SK-N-SH (cell line): ENCODE measurements at regions not wholly inside any gene's neighbourhood (a gene's known extent, or its start where the extent isn't known, plus 50 kb on each side); places are given as distances from the start of the nearest gene placed in this dataset.

ENCODE experiments used
- CTCF ChIA-PET: fragments of 300-600, 350-600 bp; formaldehyde crosslinking; extraction: SDS; loops from one replicate; lab custom pipeline; 2021; lab: Yijun Ruan, JAX
- POLR2A ChIA-PET: fragments of 350-600 bp; sonication (Branson Sonifier 250); formaldehyde crosslinking; extraction: SDS; loops from one replicate; lab custom pipeline; 2020; ENCODE audit warnings: antibody characterized with exemption, inconsistent platforms; lab: Yijun Ruan, JAX
- DNase-seq: peaks from one replicate; pipeline ENCODE4 v3.0.0; 2012
- H2AFZ ChIP-seq: fragments of 200-600 bp; sonication (generic); 2 replicates; pipeline ENCODE4 v1.8.1; 2016; ENCODE audit warnings: antibody characterized with exemption, mild to moderate bottlenecking, low read depth
- H3F3A ChIP-seq: fragments of 200-600 bp; sonication (generic); replicated peaks from 2 replicates; pipeline ENCODE3; 2016; ENCODE audit warnings: antibody characterized with exemption, mild to moderate bottlenecking; ENCODE audit not compliant: insufficient read depth
- H3K27ac ChIP-seq, 2 experiments: fragments of 200-500 bp in 1 of 2; fragments of 200-600 bp in 1 of 2; sonication (Bioruptor generic) in 1 of 2; sonication (generic), shearing (Covaris generic) in 1 of 2; 2 replicates each; pipeline versions ENCODE4 v1.5.1 to v1.6.1; 2014 to 2016; ENCODE audit warnings: low read depth in 2 of 2, inconsistent platforms in 1 of 2, low read length in 1 of 2, mild to moderate bottlenecking in 1 of 2, mixed read lengths in 1 of 2
- H3K27me3 ChIP-seq: fragments of 200-600 bp; sonication (generic), shearing (Covaris generic); 2 replicates; pipeline ENCODE4 v1.6.1; 2016; ENCODE audit warnings: mixed run types; ENCODE audit not compliant: insufficient read depth
- H3K36me3 ChIP-seq, 2 experiments: fragments of 200-500 bp in 1 of 2; fragments of 200-600 bp in 1 of 2; sonication (Bioruptor generic) in 1 of 2; sonication (generic) in 1 of 2; replicated peaks in 1 of 2; 2 replicates each; pipeline versions ENCODE3 to v1.5.1; 2014 to 2016; ENCODE audit warnings: low read length in 1 of 2, mild to moderate bottlenecking in 1 of 2; ENCODE audit not compliant: insufficient read depth in 2 of 2, control insufficient read depth in 1 of 2
- H3K4me1 ChIP-seq, 2 experiments: fragments of 200-500 bp in 1 of 2; fragments of 200-600 bp in 1 of 2; sonication (Bioruptor generic) in 1 of 2; sonication (generic), shearing (Covaris generic) in 1 of 2; 2 replicates each; pipeline versions ENCODE4 v1.5.1 to v1.6.1; 2014 to 2016; ENCODE audit warnings: low read depth in 1 of 2, low read length in 1 of 2, mixed run types in 1 of 2; ENCODE audit not compliant: insufficient read depth in 2 of 2, control insufficient read depth in 1 of 2
- H3K4me2 ChIP-seq: fragments of 200-600 bp; sonication (generic), shearing (Covaris generic); 2 replicates; pipeline ENCODE4 v1.6.1; 2017; ENCODE audit warnings: mixed run types
- H3K4me3 ChIP-seq, 2 experiments: fragments of 200-500 bp in 1 of 2; fragments of 200-600 bp in 1 of 2; sonication (Bioruptor generic) in 1 of 2; sonication (generic), shearing (Covaris generic) in 1 of 2; 2 replicates each; pipeline versions ENCODE4 v1.5.1 to v1.8.1; 2014 to 2016; ENCODE audit warnings: low read depth in 2 of 2, inconsistent platforms in 1 of 2, low read length in 1 of 2, mild to moderate bottlenecking in 1 of 2, mixed read lengths in 1 of 2, moderate library complexity in 1 of 2
- H3K79me2 ChIP-seq: fragments of 200-600 bp; sonication (generic); 2 replicates; pipeline ENCODE4 v1.8.1; 2017; ENCODE audit warnings: mild to moderate bottlenecking; ENCODE audit not compliant: insufficient read depth
- H3K9ac ChIP-seq: fragments of 200-600 bp; sonication (generic); 2 replicates; pipeline ENCODE4 v1.6.1; 2017; ENCODE audit warnings: mixed run types
- H3K9me2 ChIP-seq: fragments of 200-600 bp; sonication (generic); 2 replicates; pipeline ENCODE4 v1.6.1; 2017; ENCODE audit warnings: mixed run types
- H3K9me3 ChIP-seq: fragments of 200-600 bp; sonication (generic); 2 replicates; pipeline ENCODE4 v1.6.1; 2017; ENCODE audit warnings: mixed run types, mild to moderate bottlenecking, moderate library complexity
- H4K20me1 ChIP-seq: fragments of 200-600 bp; sonication (generic); 2 replicates; pipeline ENCODE4 v1.6.1; 2017; ENCODE audit warnings: mild to moderate bottlenecking, mixed run types; ENCODE audit not compliant: insufficient read depth
- CTCF ChIP-seq: fragments of 200-600 bp; sonication (generic); IDR thresholded peaks from 2 replicates; pipeline ENCODE4 v1.6.1; 2017; ENCODE audit warnings: antibody characterized with exemption, mild to moderate bottlenecking, moderate library complexity
- ELF1 ChIP-seq: IDR thresholded peaks from 2 replicates; pipeline ENCODE4 v1.4.0; 2012
- EP300 ChIP-seq, 2 experiments: IDR thresholded peaks; 2 replicates each; pipeline versions ENCODE4 v1.4.0 to v1.6.1; 2012; ENCODE audit warnings: borderline replicate concordance in 1 of 2, low read depth in 1 of 2, low read length in 1 of 2
- GATA2 ChIP-seq: sonication (generic); formaldehyde crosslinking; IDR thresholded peaks from 2 replicates; pipeline ENCODE4 v1.5.0; 2020; ENCODE audit warnings: mild to moderate bottlenecking, missing genetic modification reagents
- NFIC ChIP-seq: IDR thresholded peaks from 2 replicates; pipeline ENCODE4 v1.4.0; 2012; ENCODE audit warnings: borderline replicate concordance
- RCOR1 ChIP-seq: fragments of 150-350 bp; IDR thresholded peaks from 2 replicates; pipeline ENCODE4 v1.6.1; 2017; ENCODE audit warnings: antibody characterized with exemption, low read length
- RFX5 ChIP-seq: IDR thresholded peaks from 2 replicates; pipeline ENCODE4 v1.6.1; 2012; ENCODE audit warnings: mild to moderate bottlenecking, improper control_type of control experiment, low read length
- SIN3A ChIP-seq: IDR thresholded peaks from 2 replicates; pipeline ENCODE4 v1.6.1; 2012; ENCODE audit warnings: low read depth, mild to moderate bottlenecking, low read length, moderate library complexity, borderline replicate concordance
- USF2 ChIP-seq: fragments of 150-350 bp; IDR thresholded peaks from 2 replicates; pipeline ENCODE4 v1.6.1; 2017; ENCODE audit warnings: antibody characterized with exemption, low read length, low read depth, borderline replicate concordance
- WGBS: methylation state at CpG from one replicate; pipeline ENCODE4 v1.1.6; 2017; ENCODE audit warnings: low lambda C conversion rate; 5-methylcytosine and 5-hydroxymethylcytosine counted together
- TF ChIP-seq, protein P1 (sequence below): IDR thresholded peaks from 2 replicates; pipeline ENCODE4 v1.4.0; 2012; ENCODE audit warnings: low read depth, borderline replicate concordance
- TF ChIP-seq, protein P2 (sequence below): fragments of 150-350 bp; IDR thresholded peaks from 2 replicates; pipeline ENCODE4 v1.6.1; 2016; ENCODE audit warnings: mild to moderate bottlenecking, low read depth, low read length
- TF ChIP-seq, protein P3 (sequence below): IDR thresholded peaks from 2 replicates; pipeline ENCODE4 v1.4.0; 2012; ENCODE audit warnings: low read depth, borderline replicate concordance

DNA sequence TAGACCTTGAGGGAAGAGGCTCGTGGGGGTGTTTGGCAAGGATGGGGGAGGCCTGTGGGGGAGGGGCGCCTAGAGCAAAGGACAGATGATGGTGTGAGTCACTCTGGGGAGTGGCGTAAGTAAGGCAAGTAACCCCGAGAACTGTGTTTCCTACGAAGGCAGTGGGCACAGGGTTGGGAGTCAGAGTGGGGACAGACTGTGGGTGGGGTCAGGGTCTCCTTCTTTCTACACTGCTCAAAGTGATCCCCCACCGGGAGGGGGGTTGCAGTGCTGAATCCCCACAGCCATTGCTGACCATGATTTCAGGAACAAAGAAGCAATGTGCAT lies 136.8 kb downstream of the TENT4A start:
- Histone ChIP-seq H3K4me1 (no peaks in the 10 kb centered on the region), H3K9me2 (no peaks in the 10 kb centered on the region), H3K9ac (no peak overlapping the region), H3K36me3 (no peaks in the 10 kb centered on the region), H2AFZ (no peak overlapping the region), H3K4me2 (no peak overlapping the region), H3K27me3 (no peaks in the 10 kb centered on the region), H3K27ac (no peak overlapping the region), H4K20me1 (no peaks in the 10 kb centered on the region), H3K79me2 (no peaks in the 10 kb centered on the region), H3F3A (no peaks in the 10 kb centered on the region), H3K4me3 (no peak overlapping the region), H3K9me3 (no peaks in the 10 kb centered on the region)
- 39% methylated on average over 6 of the region's 6 CpGs for WGBS
- POLR2A ChIA-PET = no interaction called here
- TF ChIP-seq SIN3A = no peak
- TF ChIP-seq, protein P1, sequence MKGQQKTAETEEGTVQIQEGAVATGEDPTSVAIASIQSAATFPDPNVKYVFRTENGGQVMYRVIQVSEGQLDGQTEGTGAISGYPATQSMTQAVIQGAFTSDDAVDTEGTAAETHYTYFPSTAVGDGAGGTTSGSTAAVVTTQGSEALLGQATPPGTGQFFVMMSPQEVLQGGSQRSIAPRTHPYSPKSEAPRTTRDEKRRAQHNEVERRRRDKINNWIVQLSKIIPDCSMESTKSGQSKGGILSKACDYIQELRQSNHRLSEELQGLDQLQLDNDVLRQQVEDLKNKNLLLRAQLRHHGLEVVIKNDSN = no peak
- no peak for TF ChIP-seq CTCF
- TF ChIP-seq RFX5 = no peak
- TF ChIP-seq USF2 = no peak
- CTCF ChIA-PET = no interaction called here
- no peak for DNase-seq

- H3K9me3 ChIP-seq = no peaks in the 10 kb centered on the region
- no peaks in the 10 kb centered on the region for H3K36me3 ChIP-seq
- peak; percentile 67 for DNase-seq
- H3K9me2 ChIP-seq = no peaks in the 10 kb centered on the region
- CTCF ChIA-PET = no interaction called here
- H3K27ac ChIP-seq = no peak overlapping the region
- H2AFZ ChIP-seq = no peak overlapping the region
- no peaks in the 10 kb centered on the region for H4K20me1 ChIP-seq
- TF ChIP-seq, protein P2, sequence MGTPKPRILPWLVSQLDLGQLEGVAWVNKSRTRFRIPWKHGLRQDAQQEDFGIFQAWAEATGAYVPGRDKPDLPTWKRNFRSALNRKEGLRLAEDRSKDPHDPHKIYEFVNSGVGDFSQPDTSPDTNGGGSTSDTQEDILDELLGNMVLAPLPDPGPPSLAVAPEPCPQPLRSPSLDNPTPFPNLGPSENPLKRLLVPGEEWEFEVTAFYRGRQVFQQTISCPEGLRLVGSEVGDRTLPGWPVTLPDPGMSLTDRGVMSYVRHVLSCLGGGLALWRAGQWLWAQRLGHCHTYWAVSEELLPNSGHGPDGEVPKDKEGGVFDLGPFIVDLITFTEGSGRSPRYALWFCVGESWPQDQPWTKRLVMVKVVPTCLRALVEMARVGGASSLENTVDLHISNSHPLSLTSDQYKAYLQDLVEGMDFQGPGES = no peak
- TF ChIP-seq ELF1 = no peak
- TF ChIP-seq GATA2 (CRISPR knock-in tag) = peak; percentile 86
- TF ChIP-seq EP300 (IDR thresholded peaks at IDR 0.05; ENCODE audit: borderline replicate concordance in 1 of 2, low read depth in 1 of 2, low read length in 1 of 2) = peak in 1 of 2 experiments; percentile 31; a peak in 1 of 4 replicates
- TF ChIP-seq RFX5 = no peak
- TF ChIP-seq NFIC = no peak
- peak; percentile 51; the same call in 1 of the 2 replicates for TF ChIP-seq RCOR1
- TF ChIP-seq, protein P3, sequence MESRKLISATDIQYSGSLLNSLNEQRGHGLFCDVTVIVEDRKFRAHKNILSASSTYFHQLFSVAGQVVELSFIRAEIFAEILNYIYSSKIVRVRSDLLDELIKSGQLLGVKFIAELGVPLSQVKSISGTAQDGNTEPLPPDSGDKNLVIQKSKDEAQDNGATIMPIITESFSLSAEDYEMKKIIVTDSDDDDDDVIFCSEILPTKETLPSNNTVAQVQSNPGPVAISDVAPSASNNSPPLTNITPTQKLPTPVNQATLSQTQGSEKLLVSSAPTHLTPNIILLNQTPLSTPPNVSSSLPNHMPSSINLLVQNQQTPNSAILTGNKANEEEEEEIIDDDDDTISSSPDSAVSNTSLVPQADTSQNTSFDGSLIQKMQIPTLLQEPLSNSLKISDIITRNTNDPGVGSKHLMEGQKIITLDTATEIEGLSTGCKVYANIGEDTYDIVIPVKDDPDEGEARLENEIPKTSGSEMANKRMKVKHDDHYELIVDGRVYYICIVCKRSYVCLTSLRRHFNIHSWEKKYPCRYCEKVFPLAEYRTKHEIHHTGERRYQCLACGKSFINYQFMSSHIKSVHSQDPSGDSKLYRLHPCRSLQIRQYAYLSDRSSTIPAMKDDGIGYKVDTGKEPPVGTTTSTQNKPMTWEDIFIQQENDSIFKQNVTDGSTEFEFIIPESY = no peak
- POLR2A ChIA-PET = no interaction called here
- no peak overlapping the region for H3K4me2 ChIP-seq
- H3K27me3 ChIP-seq = no peaks in the 10 kb centered on the region
- no peaks in the 10 kb centered on the region for H3K79me2 ChIP-seq
- H3K4me3 ChIP-seq = no peak overlapping the region
- H3F3A ChIP-seq = no peaks in the 10 kb centered on the region
- no peak overlapping the region for H3K9ac ChIP-seq
- WGBS = 8% methylated on average over 5 of the region's 5 CpGs
- peaks cover 0 to 4% of the 10 kb centered on the region in 2 experiments; a peak in 1 of 4 replicates for H3K4me1 ChIP-seq
These were observed 143.4 kb downstream of the TENT4A start for GRCh38 chr5:6856653-6857052.
